ENCODE measurements at regions not wholly inside any gene's neighbourhood (a gene's known extent, or its start where the extent isn't known, plus 50 kb on each side); places are given as distances from the start of the nearest gene placed in this dataset.
"Not testable (repeated sequence)": the region's sequence is repeated elsewhere in the genome, so short reads cannot be mapped to it uniquely, and the experiment has no call there.

DNA sequence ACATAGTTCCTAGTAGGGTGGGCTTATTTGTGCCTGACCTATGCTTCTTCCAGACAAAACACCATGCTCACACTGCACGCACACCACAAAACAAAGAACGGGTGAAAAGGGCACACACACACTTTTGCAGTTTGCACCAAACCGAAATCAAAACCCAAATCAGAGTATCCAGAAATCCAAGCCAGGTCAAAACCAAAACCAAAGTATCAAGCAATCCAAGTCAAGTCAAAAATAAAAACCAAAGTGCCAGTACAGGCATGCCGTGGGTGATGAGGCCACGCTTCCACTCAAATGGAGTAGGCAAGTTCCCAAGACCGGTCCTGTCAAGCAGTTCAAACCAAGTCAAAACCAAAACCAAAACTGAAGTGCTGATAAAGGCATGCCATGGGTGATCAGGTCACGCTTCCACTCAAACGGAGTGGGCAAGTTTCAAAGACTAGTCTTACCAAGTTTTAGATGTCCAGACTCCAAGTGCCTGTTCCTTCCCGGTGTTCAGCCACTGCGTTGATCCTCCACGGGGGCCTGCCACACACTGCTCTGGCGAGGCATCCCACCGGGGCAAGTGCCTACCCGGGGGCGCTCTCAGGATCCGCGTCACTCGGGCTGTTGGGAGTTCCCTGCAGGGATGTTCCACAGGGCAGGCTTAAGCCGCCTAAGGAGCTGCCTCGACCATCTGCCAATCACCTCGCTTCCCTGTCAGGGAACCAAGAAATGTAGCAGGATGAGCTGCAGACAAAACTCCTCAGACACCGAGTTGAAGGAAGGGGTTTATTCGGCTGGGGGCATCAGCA is 184.5 kb upstream of the SGO1 start:
- TF ChIP-seq POLR2AphosphoS5, POLR2A (IDR thresholded peaks at IDR 0.05): not testable (repeated sequence)
- TF ChIP-seq, protein P1, sequence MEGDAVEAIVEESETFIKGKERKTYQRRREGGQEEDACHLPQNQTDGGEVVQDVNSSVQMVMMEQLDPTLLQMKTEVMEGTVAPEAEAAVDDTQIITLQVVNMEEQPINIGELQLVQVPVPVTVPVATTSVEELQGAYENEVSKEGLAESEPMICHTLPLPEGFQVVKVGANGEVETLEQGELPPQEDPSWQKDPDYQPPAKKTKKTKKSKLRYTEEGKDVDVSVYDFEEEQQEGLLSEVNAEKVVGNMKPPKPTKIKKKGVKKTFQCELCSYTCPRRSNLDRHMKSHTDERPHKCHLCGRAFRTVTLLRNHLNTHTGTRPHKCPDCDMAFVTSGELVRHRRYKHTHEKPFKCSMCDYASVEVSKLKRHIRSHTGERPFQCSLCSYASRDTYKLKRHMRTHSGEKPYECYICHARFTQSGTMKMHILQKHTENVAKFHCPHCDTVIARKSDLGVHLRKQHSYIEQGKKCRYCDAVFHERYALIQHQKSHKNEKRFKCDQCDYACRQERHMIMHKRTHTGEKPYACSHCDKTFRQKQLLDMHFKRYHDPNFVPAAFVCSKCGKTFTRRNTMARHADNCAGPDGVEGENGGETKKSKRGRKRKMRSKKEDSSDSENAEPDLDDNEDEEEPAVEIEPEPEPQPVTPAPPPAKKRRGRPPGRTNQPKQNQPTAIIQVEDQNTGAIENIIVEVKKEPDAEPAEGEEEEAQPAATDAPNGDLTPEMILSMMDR (IDR thresholded peaks at IDR 0.05 in 8 of 11, conservative IDR thresholded peaks at IDR 0.05 in 3 of 11), result not testable (repeated sequence)

Data from spleen (tissue), 7 donors.